ENCODE measurements at regions not wholly inside any gene's neighbourhood (a gene's known extent, or its start where the extent isn't known, plus 50 kb on each side); places are given as distances from the start of the nearest gene placed in this dataset.

DNA sequence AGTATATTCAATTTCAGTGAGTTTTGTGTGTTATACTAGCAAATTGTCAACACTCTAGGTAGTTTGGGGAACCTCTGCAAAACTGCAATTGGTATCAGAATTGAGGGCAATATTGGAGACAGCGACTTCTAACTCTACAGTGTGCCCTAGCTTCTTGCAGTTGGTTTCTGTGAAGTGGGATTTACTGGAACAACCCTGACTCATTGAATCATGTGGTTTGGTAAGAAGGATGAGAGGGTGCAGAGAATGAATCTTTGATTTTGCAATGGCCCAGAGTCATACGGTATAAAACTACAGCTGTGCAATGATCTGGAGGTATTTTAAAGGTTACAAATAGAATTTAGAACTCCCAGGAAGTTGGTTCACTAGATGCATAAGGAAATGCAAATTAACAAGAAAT is 129.1 kb upstream of the PPP1R3A start:
- peaks cover 0 to 4% of the 10 kb centered on the region in 2 experiments; a peak in 1 of 4 replicates for H3K4me1 Mint-ChIP-seq

More for the DNA sequence above, 129.1 kb upstream of the PPP1R3A start:
- Histone ChIP-seq H2AK5ac (ENCODE audit: insufficient read length, low read length) (no peak overlapping the region), H3K9me3 (ENCODE audit: control insufficient read depth, low read depth, low read length) (no peaks in the 10 kb centered on the region), H3K56ac (ENCODE audit: insufficient read length, low read depth, low read length) (no peak overlapping the region), H2BK15ac (ENCODE audit: low read depth, low read length) (no peak overlapping the region), H3K27ac (ENCODE audit: insufficient read length, low read depth, low read length) (no peak overlapping the region), H4K5ac (ENCODE audit: insufficient read length, low read depth, low read length) (no peak overlapping the region), H3K23me2 (ENCODE audit: insufficient read length, low read depth, low read length, poor library complexity, severe bottlenecking) (no peaks in the 10 kb centered on the region), H3T11ph (ENCODE audit: low read length) (no peak overlapping the region), H2BK12ac (ENCODE audit: insufficient read length, low read depth, low read length) (no peak overlapping the region), H3K27me3 (ENCODE audit: insufficient read depth, low read length) (no peaks in the 10 kb centered on the region), H3K4me1 (ENCODE audit: insufficient read depth, low read length) (no peaks in the 10 kb centered on the region), H3K79me1 (ENCODE audit: insufficient read depth, low read depth, low read length, poor library complexity, severe bottlenecking) (no peaks in the 10 kb centered on the region), H3K9ac (ENCODE audit: extremely low read depth, insufficient read length, low read length) (no peak overlapping the region), H3K18ac (ENCODE audit: insufficient read length, low read depth, low read length) (no peak overlapping the region), H4K8ac (replicated peaks; ENCODE audit: insufficient read length, low read depth, low read length) (no peak overlapping the region), H2BK120ac (ENCODE audit: low read depth, low read length, poor library complexity, severe bottlenecking) (no peak overlapping the region), H4K20me1 (ENCODE audit: control insufficient read depth, insufficient read depth, insufficient read length) (no peaks in the 10 kb centered on the region), H2BK20ac (ENCODE audit: low read depth, low read length, poor library complexity, severe bottlenecking) (no peak overlapping the region), H2AFZ (ENCODE audit: low read length) (no peak overlapping the region), H3K14ac (ENCODE audit: insufficient read depth, low read length) (no peak overlapping the region), H2BK5ac (ENCODE audit: insufficient read length, low read length) (no peak overlapping the region), H3K79me2 (ENCODE audit: insufficient read depth, low read length) (no peaks in the 10 kb centered on the region), H4K91ac (ENCODE audit: insufficient read length, low read depth, low read length) (no peak overlapping the region), H3K23ac (ENCODE audit: insufficient read length, low read depth, low read length) (no peak overlapping the region), H3K4ac (ENCODE audit: low read depth, low read length) (no peak overlapping the region), H3K4me2 (ENCODE audit: insufficient read depth, insufficient read length, low read length) (no peak overlapping the region)
- H3K36me3 Mint-ChIP-seq (ENCODE audit: insufficient read depth in 1 of 3, low read depth in 3 of 3): no peaks in the 10 kb centered on the region
- TF ChIP-seq, protein P1, sequence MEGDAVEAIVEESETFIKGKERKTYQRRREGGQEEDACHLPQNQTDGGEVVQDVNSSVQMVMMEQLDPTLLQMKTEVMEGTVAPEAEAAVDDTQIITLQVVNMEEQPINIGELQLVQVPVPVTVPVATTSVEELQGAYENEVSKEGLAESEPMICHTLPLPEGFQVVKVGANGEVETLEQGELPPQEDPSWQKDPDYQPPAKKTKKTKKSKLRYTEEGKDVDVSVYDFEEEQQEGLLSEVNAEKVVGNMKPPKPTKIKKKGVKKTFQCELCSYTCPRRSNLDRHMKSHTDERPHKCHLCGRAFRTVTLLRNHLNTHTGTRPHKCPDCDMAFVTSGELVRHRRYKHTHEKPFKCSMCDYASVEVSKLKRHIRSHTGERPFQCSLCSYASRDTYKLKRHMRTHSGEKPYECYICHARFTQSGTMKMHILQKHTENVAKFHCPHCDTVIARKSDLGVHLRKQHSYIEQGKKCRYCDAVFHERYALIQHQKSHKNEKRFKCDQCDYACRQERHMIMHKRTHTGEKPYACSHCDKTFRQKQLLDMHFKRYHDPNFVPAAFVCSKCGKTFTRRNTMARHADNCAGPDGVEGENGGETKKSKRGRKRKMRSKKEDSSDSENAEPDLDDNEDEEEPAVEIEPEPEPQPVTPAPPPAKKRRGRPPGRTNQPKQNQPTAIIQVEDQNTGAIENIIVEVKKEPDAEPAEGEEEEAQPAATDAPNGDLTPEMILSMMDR (conservative IDR thresholded peaks at IDR 0.05): no peak
- H3K27me3 Mint-ChIP-seq (ENCODE audit: low read depth): no peaks in the 10 kb centered on the region
- no peak overlapping the region for H3K27ac Mint-ChIP-seq
- no CpG with 5 or more reads among the region's 2 CpGs for WGBS (ENCODE audit: extremely low coverage, insufficient read length, low lambda C conversion rate)
- DNase-seq: no peak
- H3K9me3 Mint-ChIP-seq: no peaks in the 10 kb centered on the region
- no peak overlapping the region for H3K4me3 Mint-ChIP-seq
